ENCODE measurements at regions not wholly inside any gene's neighbourhood (a gene's known extent, or its start where the extent isn't known, plus 50 kb on each side); places are given as distances from the start of the nearest gene placed in this dataset.
"Not testable (repeated sequence)": the region's sequence is repeated elsewhere in the genome, so short reads cannot be mapped to it uniquely, and the experiment has no call there.

DNA sequence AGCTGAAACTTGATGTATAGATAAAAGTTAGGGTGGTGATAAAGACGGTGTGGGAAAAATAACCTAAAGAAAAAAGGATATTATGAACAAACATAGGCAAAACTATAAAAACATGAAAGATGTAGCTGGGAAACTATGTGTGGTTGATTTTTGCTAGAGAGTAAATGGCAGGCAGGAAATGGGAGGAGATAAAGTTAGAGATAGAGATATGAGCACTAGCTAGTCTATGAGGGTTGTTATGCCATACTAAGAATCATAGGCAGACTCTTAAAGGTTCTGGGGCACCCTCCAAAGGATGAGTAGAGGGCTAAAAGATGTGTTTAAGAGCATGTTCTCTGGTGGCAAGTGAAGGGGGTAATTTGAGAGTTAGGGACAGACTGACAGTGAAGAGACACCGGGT is 1109.2 kb downstream of the GATA3 start:
- Histone ChIP-seq H3K9ac (ENCODE audit: low read length in 2 of 2) (no peak overlapping the region), H3K27me3 (ENCODE audit: control insufficient read depth in 1 of 2, insufficient read depth in 2 of 2, low read length in 2 of 2) (no peaks in the 10 kb centered on the region), H3K36me3 (ENCODE audit: control insufficient read depth in 2 of 2, insufficient read depth in 2 of 2, low read length in 2 of 2) (no peaks in the 10 kb centered on the region), H3K27ac (ENCODE audit: low read length) (no peak overlapping the region), H3K9me3 (ENCODE audit: control insufficient read depth in 2 of 2, low read length in 2 of 2) (peaks cover 2 to 3% of the 10 kb centered on the region in 2 donors), H3K4me3 (ENCODE audit: low read length in 2 of 2) (no peak overlapping the region), H3K4me1 (ENCODE audit: control insufficient read depth, insufficient read depth, low read length) (no peaks in the 10 kb centered on the region)

DNA sequence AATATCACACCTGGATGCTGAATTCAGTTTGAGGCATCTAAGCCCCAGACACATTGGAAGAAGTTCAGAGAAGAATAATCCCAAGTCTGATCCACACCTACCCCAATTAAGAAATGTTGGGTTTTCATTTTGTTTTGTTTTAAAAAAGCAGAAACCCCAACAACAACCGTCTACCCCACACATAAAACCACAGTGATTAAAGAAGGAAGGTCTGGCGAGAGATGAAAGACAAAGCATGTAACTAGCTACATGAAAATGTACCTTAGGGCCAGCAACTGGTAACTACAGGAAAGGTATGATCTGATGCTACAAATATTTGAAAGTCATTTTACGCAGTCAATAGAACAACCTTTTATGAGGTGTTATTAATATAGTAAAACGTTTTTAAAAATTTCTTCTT is 1112.3 kb downstream of the GATA3 start:
- H3K36me3 ChIP-seq (ENCODE audit: control insufficient read depth in 2 of 2, insufficient read depth in 2 of 2, low read length in 2 of 2) = no peaks in the 10 kb centered on the region
- H3K9ac ChIP-seq (ENCODE audit: low read length in 2 of 2) = no peak overlapping the region
- H3K4me1 ChIP-seq (ENCODE audit: control insufficient read depth, insufficient read depth, low read length) = no peaks in the 10 kb centered on the region
- H3K27me3 ChIP-seq (ENCODE audit: control insufficient read depth in 1 of 2, insufficient read depth in 2 of 2, low read length in 2 of 2) = no peaks in the 10 kb centered on the region
- H3K4me3 ChIP-seq (ENCODE audit: low read length in 2 of 2) = no peak overlapping the region
- peaks cover 0 to 2% of the 10 kb centered on the region in 2 donors for H3K9me3 ChIP-seq (ENCODE audit: control insufficient read depth in 2 of 2, low read length in 2 of 2)
- no peak overlapping the region for H3K27ac ChIP-seq (ENCODE audit: low read length)

DNA sequence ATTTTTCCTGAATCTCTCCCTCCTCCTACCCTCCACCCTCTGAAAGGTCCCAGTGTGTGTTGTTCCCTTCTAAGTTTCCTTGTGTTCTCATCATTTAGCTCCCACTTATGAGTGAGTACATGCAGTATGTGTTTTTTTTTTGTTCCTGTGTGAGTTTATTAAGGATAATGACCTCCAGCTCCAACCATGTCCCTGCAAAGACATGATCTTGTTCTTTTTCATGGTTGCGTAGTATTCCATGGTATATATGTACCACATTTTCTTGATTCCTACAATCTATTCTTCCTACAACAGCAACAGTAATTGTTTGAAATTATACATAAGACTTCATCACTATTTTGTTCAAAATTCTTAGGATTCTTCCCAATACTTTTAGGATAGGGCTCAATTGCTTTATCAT is 1117.8 kb downstream of the GATA3 start:
- Histone ChIP-seq H3K27ac (ENCODE audit: low read length) (no peak overlapping the region), H3K9ac (ENCODE audit: low read length in 2 of 2) (no peak overlapping the region), H3K4me3 (ENCODE audit: low read length in 2 of 2) (no peak overlapping the region), H3K27me3 (ENCODE audit: control insufficient read depth in 1 of 2, insufficient read depth in 2 of 2, low read length in 2 of 2) (no peaks in the 10 kb centered on the region), H3K36me3 (ENCODE audit: control insufficient read depth in 2 of 2, insufficient read depth in 2 of 2, low read length in 2 of 2) (no peaks in the 10 kb centered on the region), H3K4me1 (ENCODE audit: control insufficient read depth, insufficient read depth, low read length) (no peaks in the 10 kb centered on the region), H3K9me3 (ENCODE audit: control insufficient read depth in 2 of 2, low read length in 2 of 2) (no peaks in the 10 kb centered on the region)

DNA sequence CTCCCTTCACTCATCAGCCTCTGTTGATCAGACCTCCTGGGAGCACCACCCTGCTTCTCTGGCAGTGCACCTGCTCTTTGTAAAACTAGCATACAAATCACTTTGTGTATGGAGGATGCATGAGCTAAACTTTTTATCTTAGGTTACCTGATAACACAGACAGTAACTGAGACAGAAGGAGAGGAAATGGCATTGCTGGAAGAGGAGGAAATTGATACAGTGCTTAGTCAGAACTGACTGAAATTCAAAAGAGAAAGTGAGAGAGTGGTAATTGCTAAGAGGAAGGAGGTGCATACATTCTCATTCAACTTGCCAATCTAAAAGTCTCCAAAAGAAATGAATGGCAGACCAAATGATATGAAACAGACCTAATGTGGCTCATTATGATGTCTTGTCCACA is 1120.7 kb downstream of the GATA3 start:
- H3K9me3 ChIP-seq (ENCODE audit: control insufficient read depth in 2 of 2, low read length in 2 of 2) = no peaks in the 10 kb centered on the region
- H3K4me1 ChIP-seq (ENCODE audit: control insufficient read depth, insufficient read depth, low read length) = no peaks in the 10 kb centered on the region

DNA sequence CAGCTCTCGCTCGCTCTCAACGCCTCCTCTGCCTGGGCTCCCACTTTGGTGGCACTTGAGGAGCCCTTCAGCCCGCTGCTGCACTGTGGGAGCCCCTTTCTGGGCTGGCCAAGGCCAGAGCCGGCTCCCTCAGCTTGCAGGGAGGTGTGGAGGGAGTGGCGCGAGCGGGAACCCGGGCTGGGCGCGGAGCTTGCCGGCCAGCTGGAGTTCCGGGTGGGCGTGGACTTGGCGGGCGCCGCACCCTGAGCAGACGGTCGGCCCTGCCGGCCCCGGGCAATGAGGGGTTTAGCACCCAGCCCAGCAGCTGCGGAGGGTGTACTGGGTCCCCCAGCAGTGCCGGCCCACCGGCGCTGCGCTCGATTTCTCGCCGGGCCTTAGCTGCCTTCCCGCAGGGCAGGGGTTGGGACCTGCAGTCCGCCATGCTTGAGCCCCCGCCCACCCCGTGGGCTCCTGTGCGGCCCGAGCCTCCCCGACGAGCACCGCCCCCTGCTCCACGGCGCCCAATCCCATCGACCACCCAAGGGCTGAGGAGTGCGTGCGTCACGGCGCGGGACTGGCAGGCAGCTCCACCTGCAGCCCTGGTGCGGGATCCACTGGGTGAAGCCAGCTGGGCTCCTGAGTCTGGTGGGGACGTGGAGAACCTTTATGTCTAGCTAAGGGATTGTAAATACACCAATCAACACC is 1128.9 kb downstream of the GATA3 start:
- not testable (repeated sequence) for H3K27me3 ChIP-seq (ENCODE audit: control insufficient read depth in 1 of 2, insufficient read depth in 2 of 2, low read length in 2 of 2); H3K27ac ChIP-seq (ENCODE audit: low read length); H3K4me1 ChIP-seq (ENCODE audit: control insufficient read depth, insufficient read depth, low read length); H3K36me3 ChIP-seq (ENCODE audit: control insufficient read depth in 2 of 2, insufficient read depth in 2 of 2, low read length in 2 of 2); H3K9me3 ChIP-seq (ENCODE audit: control insufficient read depth in 2 of 2, low read length in 2 of 2); H3K4me3 ChIP-seq (ENCODE audit: low read length in 2 of 2); H3K9ac ChIP-seq (ENCODE audit: low read length in 2 of 2)

More for the DNA sequence above, 1120.7 kb downstream of the GATA3 start:
- no peaks in the 10 kb centered on the region for H3K36me3 ChIP-seq (ENCODE audit: control insufficient read depth in 2 of 2, insufficient read depth in 2 of 2, low read length in 2 of 2)
- no peak overlapping the region for H3K4me3 ChIP-seq (ENCODE audit: low read length in 2 of 2)
- no peaks in the 10 kb centered on the region for H3K27me3 ChIP-seq (ENCODE audit: control insufficient read depth in 1 of 2, insufficient read depth in 2 of 2, low read length in 2 of 2)
- H3K9ac ChIP-seq (ENCODE audit: low read length in 2 of 2) = no peak overlapping the region
- no peak overlapping the region for H3K27ac ChIP-seq (ENCODE audit: low read length)

DNA sequence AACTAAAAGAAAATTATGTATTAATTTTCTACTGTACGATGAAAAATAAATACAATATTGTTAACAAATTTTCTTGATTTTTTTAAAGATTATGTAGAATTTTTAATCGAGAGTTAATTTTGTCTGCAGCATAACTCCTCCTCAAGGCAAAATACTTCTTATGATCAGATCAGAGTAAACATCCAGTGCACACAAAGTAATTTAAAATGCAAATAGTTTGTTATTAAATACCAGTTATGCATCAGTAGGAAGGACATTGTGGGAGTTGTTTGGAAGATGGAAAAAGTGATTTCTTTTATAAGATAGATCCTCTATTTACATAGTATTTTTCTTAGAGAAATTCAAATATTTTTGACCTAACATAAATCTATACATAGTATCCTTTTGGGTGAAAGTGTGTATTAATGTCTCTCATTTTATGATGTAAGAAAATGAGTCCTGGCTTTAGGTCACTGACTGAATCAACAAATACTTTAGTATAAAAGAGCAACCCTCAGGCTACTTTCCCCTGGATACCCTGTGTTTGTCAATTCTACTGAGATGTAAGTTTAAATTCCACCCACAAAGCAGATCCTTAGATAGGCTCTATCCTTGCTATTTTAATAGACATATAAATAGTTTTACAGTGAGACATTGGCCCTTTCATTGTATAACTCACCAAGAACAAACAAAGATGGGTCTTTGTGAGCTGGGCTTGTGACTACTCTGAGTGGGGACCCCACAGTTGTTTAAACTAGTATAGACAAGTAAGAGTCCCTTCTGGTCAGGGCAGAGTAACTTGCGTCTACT is 1133.7 kb downstream of the GATA3 start:
- Histone ChIP-seq H3K4me1 (ENCODE audit: control insufficient read depth, insufficient read depth, low read length) (no peaks in the 10 kb centered on the region), H3K27ac (ENCODE audit: low read length) (no peak overlapping the region), H3K27me3 (ENCODE audit: control insufficient read depth in 1 of 2, insufficient read depth in 2 of 2, low read length in 2 of 2) (peaks cover 0 to 3% of the 10 kb centered on the region in 2 donors), H3K9ac (ENCODE audit: low read length in 2 of 2) (no peak overlapping the region), H3K36me3 (ENCODE audit: control insufficient read depth in 2 of 2, insufficient read depth in 2 of 2, low read length in 2 of 2) (no peaks in the 10 kb centered on the region), H3K9me3 (ENCODE audit: control insufficient read depth in 2 of 2, low read length in 2 of 2) (no peaks in the 10 kb centered on the region), H3K4me3 (ENCODE audit: low read length in 2 of 2) (no peak overlapping the region)

DNA sequence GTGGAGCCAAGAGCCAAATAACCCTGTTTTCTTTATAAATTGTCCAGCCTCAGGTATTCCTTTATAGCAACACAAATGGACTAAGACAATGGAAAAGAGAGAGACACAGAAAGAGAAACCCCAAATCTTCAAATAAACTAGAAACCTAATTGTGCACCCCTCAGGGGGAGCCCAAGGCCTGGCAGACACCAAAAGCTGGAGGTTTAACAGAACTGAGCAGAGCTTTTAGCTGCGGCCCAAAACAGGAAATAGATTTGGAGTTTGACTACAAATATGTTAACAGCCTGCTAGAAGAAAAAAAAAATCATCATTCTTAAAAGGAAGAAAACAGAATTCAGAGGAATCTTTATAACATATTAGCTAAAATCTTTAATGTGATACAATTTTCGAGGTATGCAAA is 1135.0 kb downstream of the GATA3 start:
- Histone ChIP-seq H3K36me3 (ENCODE audit: control insufficient read depth in 2 of 2, insufficient read depth in 2 of 2, low read length in 2 of 2) (no peaks in the 10 kb centered on the region), H3K27me3 (ENCODE audit: control insufficient read depth in 1 of 2, insufficient read depth in 2 of 2, low read length in 2 of 2) (peaks cover 0 to 3% of the 10 kb centered on the region in 2 donors), H3K27ac (ENCODE audit: low read length) (no peak overlapping the region), H3K4me1 (ENCODE audit: control insufficient read depth, insufficient read depth, low read length) (no peaks in the 10 kb centered on the region), H3K9ac (ENCODE audit: low read length in 2 of 2) (no peak overlapping the region), H3K4me3 (ENCODE audit: low read length in 2 of 2) (no peak overlapping the region), H3K9me3 (ENCODE audit: control insufficient read depth in 2 of 2, low read length in 2 of 2) (no peaks in the 10 kb centered on the region)

DNA sequence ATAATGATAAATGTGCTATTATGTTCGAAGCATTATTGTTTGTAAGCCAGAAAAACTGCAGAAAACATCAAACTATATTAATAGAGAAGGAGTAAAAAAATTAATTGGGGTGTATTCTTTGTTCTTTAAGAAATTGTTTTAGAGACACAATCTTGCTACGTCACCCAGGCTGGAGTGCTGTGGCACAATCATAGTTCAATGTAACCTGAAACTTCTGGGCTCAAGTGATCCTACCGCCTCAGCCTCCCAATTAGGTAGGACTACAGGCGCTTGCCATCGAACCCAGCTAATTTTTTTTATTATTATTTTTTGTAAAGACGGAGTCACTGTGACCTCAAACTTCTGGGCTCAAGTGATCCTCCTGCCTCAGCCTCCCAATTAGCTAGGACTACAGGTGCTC is 1138.6 kb downstream of the GATA3 start:
- Histone ChIP-seq H3K27ac (ENCODE audit: low read length) (no peak overlapping the region), H3K9ac (ENCODE audit: low read length in 2 of 2) (no peak overlapping the region), H3K9me3 (ENCODE audit: control insufficient read depth in 2 of 2, low read length in 2 of 2) (no peaks in the 10 kb centered on the region), H3K4me3 (ENCODE audit: low read length in 2 of 2) (no peak overlapping the region), H3K36me3 (ENCODE audit: control insufficient read depth in 2 of 2, insufficient read depth in 2 of 2, low read length in 2 of 2) (no peaks in the 10 kb centered on the region), H3K4me1 (ENCODE audit: control insufficient read depth, insufficient read depth, low read length) (no peaks in the 10 kb centered on the region), H3K27me3 (ENCODE audit: control insufficient read depth in 1 of 2, insufficient read depth in 2 of 2, low read length in 2 of 2) (peaks cover 0 to 5% of the 10 kb centered on the region in 2 donors)

DNA sequence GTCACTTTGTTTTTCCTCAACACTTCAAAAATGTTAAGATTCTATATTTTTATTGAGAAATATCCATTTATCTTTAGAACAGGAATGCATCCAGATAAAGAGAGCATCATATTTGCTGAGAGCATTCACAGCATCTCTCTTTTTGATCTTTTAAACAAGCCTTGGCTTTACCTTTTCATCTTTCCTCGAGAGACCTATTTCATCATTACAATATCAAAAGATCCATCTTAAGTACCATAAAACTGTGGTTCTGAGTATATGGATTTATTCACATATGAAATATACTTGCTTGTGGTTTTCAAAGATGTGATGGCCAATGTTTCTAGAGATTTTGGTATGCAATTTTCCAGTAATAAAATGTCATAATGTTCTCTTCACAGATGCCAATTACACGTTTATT is 1140.9 kb downstream of the GATA3 start:
- Histone ChIP-seq H3K9ac (ENCODE audit: low read length in 2 of 2) (no peak overlapping the region), H3K27me3 (ENCODE audit: control insufficient read depth in 1 of 2, insufficient read depth in 2 of 2, low read length in 2 of 2) (peaks cover 0 to 2% of the 10 kb centered on the region in 2 donors), H3K36me3 (ENCODE audit: control insufficient read depth in 2 of 2, insufficient read depth in 2 of 2, low read length in 2 of 2) (no peaks in the 10 kb centered on the region), H3K27ac (ENCODE audit: low read length) (no peak overlapping the region), H3K4me1 (ENCODE audit: control insufficient read depth, insufficient read depth, low read length) (no peaks in the 10 kb centered on the region), H3K9me3 (ENCODE audit: control insufficient read depth in 2 of 2, low read length in 2 of 2) (no peaks in the 10 kb centered on the region), H3K4me3 (ENCODE audit: low read length in 2 of 2) (no peak overlapping the region)

DNA sequence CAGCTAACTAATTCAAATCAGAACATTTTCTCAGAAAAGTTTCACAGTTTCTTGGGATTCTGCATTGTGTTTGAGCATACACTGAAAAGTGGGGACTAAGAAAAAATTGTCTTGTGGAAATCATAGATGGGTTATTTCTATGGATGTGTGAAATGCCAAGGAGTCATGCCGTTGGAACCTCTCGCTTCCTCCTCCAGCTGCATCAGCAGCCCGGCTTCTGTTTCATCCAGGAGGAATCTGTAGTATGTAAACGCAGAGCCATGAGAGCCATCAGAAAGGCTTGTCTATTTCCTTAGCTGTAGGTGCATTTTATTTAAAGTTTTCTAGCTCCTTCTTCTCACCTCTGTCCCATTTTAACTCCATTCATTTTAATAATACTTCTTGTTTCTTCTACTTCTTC is 1144.1 kb downstream of the GATA3 start:
- H3K27me3 ChIP-seq (ENCODE audit: control insufficient read depth in 1 of 2, insufficient read depth in 2 of 2, low read length in 2 of 2) = peaks cover 0 to 2% of the 10 kb centered on the region in 2 donors
- no peak overlapping the region for H3K27ac ChIP-seq (ENCODE audit: low read length)
- H3K4me1 ChIP-seq (ENCODE audit: control insufficient read depth, insufficient read depth, low read length) = no peaks in the 10 kb centered on the region

DNA sequence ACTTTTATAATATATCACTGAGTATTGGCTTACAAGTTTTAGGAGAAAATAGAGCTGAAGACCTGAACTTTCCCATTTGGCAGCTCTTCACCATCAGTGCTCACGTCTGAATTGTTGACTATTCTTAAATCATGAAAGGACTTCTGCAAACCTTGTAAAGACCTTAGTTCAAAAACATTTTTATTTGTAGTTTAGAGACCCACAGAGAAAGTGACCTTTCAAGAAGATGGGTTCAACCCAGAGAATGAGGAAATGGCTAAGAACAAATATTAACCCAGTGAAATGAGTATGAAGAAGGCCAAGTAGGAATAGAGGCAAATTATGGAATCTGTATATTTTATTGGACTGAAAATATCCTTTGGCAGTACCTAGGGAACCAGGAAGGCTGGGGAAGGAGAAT is 1151.1 kb downstream of the GATA3 start:
- Histone ChIP-seq H3K9ac (ENCODE audit: low read length in 2 of 2) (no peak overlapping the region), H3K4me1 (ENCODE audit: control insufficient read depth, insufficient read depth, low read length) (no peaks in the 10 kb centered on the region)

More for the DNA sequence above, 1144.1 kb downstream of the GATA3 start:
- H3K9ac ChIP-seq (ENCODE audit: low read length in 2 of 2) = no peak overlapping the region
- no peaks in the 10 kb centered on the region for H3K9me3 ChIP-seq (ENCODE audit: control insufficient read depth in 2 of 2, low read length in 2 of 2)
- no peaks in the 10 kb centered on the region for H3K36me3 ChIP-seq (ENCODE audit: control insufficient read depth in 2 of 2, insufficient read depth in 2 of 2, low read length in 2 of 2)
- no peak overlapping the region for H3K4me3 ChIP-seq (ENCODE audit: low read length in 2 of 2)

More for the DNA sequence above, 1151.1 kb downstream of the GATA3 start:
- no peaks in the 10 kb centered on the region for H3K27me3 ChIP-seq (ENCODE audit: control insufficient read depth in 1 of 2, insufficient read depth in 2 of 2, low read length in 2 of 2)
- H3K27ac ChIP-seq (ENCODE audit: low read length) = no peak overlapping the region
- H3K9me3 ChIP-seq (ENCODE audit: control insufficient read depth in 2 of 2, low read length in 2 of 2) = no peaks in the 10 kb centered on the region
- no peak overlapping the region for H3K4me3 ChIP-seq (ENCODE audit: low read length in 2 of 2)
- H3K36me3 ChIP-seq (ENCODE audit: control insufficient read depth in 2 of 2, insufficient read depth in 2 of 2, low read length in 2 of 2) = no peaks in the 10 kb centered on the region
